ENCODE measurements at regions not wholly inside any gene's neighbourhood (a gene's known extent, or its start where the extent isn't known, plus 50 kb on each side); places are given as distances from the start of the nearest gene placed in this dataset.
"Not testable (repeated sequence)": the region's sequence is repeated elsewhere in the genome, so short reads cannot be mapped to it uniquely, and the experiment has no call there.

- DNase-seq (ENCODE audit: low read depth in 2 of 3, low spot score in 1 of 3), result no peak
Observed at GRCh38 chr10:64007157-64007556, 486.0 kb downstream of the REEP3 start.

GRCh38 chr10:64010711-64011110 lies 489.5 kb downstream of the REEP3 start:
- DNase-seq (ENCODE audit: low read depth in 2 of 3, low spot score in 1 of 3), result no peak

GRCh38 chr10:64011912-64012714 lies 490.9 kb downstream of the REEP3 start:
- DNase-seq (ENCODE audit: low read depth in 2 of 3, low spot score in 1 of 3), result no peak

- no peak for DNase-seq (ENCODE audit: low read depth in 2 of 3, low spot score in 1 of 3)
Observed at GRCh38 chr10:64014281-64014680, 493.1 kb downstream of the REEP3 start.

- DNase-seq (ENCODE audit: low read depth in 2 of 3, low spot score in 1 of 3), result no peak
Observed at GRCh38 chr10:64023926-64024470, 502.8 kb downstream of the REEP3 start.

- DNase-seq (ENCODE audit: low read depth in 2 of 3, low spot score in 1 of 3), result no peak
Observed at GRCh38 chr10:64033711-64034110, 512.5 kb downstream of the REEP3 start.

GRCh38 chr10:64036321-64036930 lies 515.2 kb downstream of the REEP3 start:
- no peak for DNase-seq (ENCODE audit: low read depth in 2 of 3, low spot score in 1 of 3)

GRCh38 chr10:64037071-64037661 lies 516.0 kb downstream of the REEP3 start:
- DNase-seq (ENCODE audit: low read depth in 2 of 3, low spot score in 1 of 3), result no peak

GRCh38 chr10:64038107-64038506 lies 516.9 kb downstream of the REEP3 start:
- DNase-seq (ENCODE audit: low read depth in 2 of 3, low spot score in 1 of 3), result no peak

- DNase-seq (ENCODE audit: low read depth in 2 of 3, low spot score in 1 of 3), result no peak
Observed at GRCh38 chr10:64039198-64039597, 518.0 kb downstream of the REEP3 start.

GRCh38 chr10:64040781-64041180 lies 519.6 kb downstream of the REEP3 start:
- DNase-seq (ENCODE audit: low read depth in 2 of 3, low spot score in 1 of 3), result no peak

- DNase-seq (ENCODE audit: low read depth in 2 of 3, low spot score in 1 of 3), result peak; percentile 61 to 80 (median 71)
Observed at GRCh38 chr10:64041185-64041988, 520.2 kb downstream of the REEP3 start.

- DNase-seq (ENCODE audit: low read depth in 2 of 3, low spot score in 1 of 3), result no peak
Observed at GRCh38 chr10:64041989-64042490, 520.8 kb downstream of the REEP3 start.

GRCh38 chr10:64044098-64044497 lies 522.9 kb downstream of the REEP3 start:
- DNase-seq (ENCODE audit: low read depth in 2 of 3, low spot score in 1 of 3), result no peak

GRCh38 chr10:64044957-64045632 lies 523.9 kb downstream of the REEP3 start:
- not testable (repeated sequence) for DNase-seq (ENCODE audit: low read depth in 2 of 3, low spot score in 1 of 3)

- no peak for DNase-seq (ENCODE audit: low read depth in 2 of 3, low spot score in 1 of 3)
Observed at GRCh38 chr10:64054392-64054791, 533.2 kb downstream of the REEP3 start.

GRCh38 chr10:64059884-64060283 lies 538.7 kb downstream of the REEP3 start:
- no peak for DNase-seq (ENCODE audit: low read depth in 2 of 3, low spot score in 1 of 3)

GRCh38 chr10:64060389-64060788 lies 539.2 kb downstream of the REEP3 start:
- DNase-seq (ENCODE audit: low read depth in 2 of 3, low spot score in 1 of 3), result no peak

- DNase-seq (ENCODE audit: low read depth in 2 of 3, low spot score in 1 of 3), result no peak
Observed at GRCh38 chr10:64062793-64063192, 541.6 kb downstream of the REEP3 start.

- DNase-seq (ENCODE audit: low read depth in 2 of 3, low spot score in 1 of 3), result no peak
Observed at GRCh38 chr10:64067009-64067606, 545.9 kb downstream of the REEP3 start.
